ENCODE measurements at regions not wholly inside any gene's neighbourhood (a gene's known extent, or its start where the extent isn't known, plus 50 kb on each side); places are given as distances from the start of the nearest gene placed in this dataset.

- TF ChIP-seq SIN3A (IDR thresholded peaks at IDR 0.05; ENCODE audit: borderline replicate concordance, insufficient read depth, low read depth, low read length) (no peak), CTCF (IDR thresholded peaks at IDR 0.05) (no peak)
Observed at GRCh38 chr3:43218156-43218555, 68.2 kb upstream of the SNRK start.
